MM.1S (cell line): ENCODE measurements at regions not wholly inside any gene's neighbourhood (a gene's known extent, or its start where the extent isn't known, plus 50 kb on each side); places are given as distances from the start of the nearest gene placed in this dataset.
"Not testable (repeated sequence)": the region's sequence is repeated elsewhere in the genome, so short reads cannot be mapped to it uniquely, and the experiment has no call there.

Experiments used
- DNase-seq: peaks from one replicate; pipeline ENCODE4 v3.0.0-alpha.2; 2015
- H2AFZ ChIP-seq: fragments of 300-600 bp; sonication (generic); 2 replicates; pipeline ENCODE4 v1.6.0; 2016; ENCODE audit warnings: antibody characterized with exemption, low read length
- H3F3A ChIP-seq: fragments of 300-600 bp; sonication (generic); 2 replicates; pipeline ENCODE4 v1.6.1; 2016; ENCODE audit warnings: mild to moderate bottlenecking, antibody characterized with exemption, low read length, moderate library complexity, mixed read lengths; ENCODE audit not compliant: insufficient read depth
- H3K27ac ChIP-seq: fragments of 300-600 bp; sonication (generic); 2 replicates; pipeline ENCODE4 v1.5.1; 2016; ENCODE audit warnings: mild to moderate bottlenecking, low read length
- H3K27me3 ChIP-seq: fragments of 300-600 bp; sonication (generic); replicated peaks from 2 replicates; pipeline ENCODE4 v1.6.0; 2016; ENCODE audit warnings: low read length; ENCODE audit not compliant: insufficient read depth
- H3K36me3 ChIP-seq: fragments of 300-600 bp; sonication (generic); replicated peaks from 2 replicates; pipeline ENCODE4 v1.6.1; 2016; ENCODE audit warnings: mild to moderate bottlenecking, low read length, mixed read lengths; ENCODE audit not compliant: insufficient read depth
- H3K4me1 ChIP-seq: fragments of 300-600 bp; sonication (generic); 2 replicates; pipeline ENCODE4 v1.6.1; 2016; ENCODE audit warnings: low read length, mixed read lengths
- H3K4me2 ChIP-seq: fragments of 300-600 bp; sonication (generic); 2 replicates; pipeline ENCODE4 v1.6.0; 2016; ENCODE audit warnings: low read depth, low read length
- H3K4me3 ChIP-seq: fragments of 300-600 bp; sonication (generic); 2 replicates; pipeline ENCODE4 v1.5.1; 2016; ENCODE audit warnings: low read length, mixed read lengths
- H3K79me2 ChIP-seq: fragments of 300-600 bp; sonication (generic); 2 replicates; pipeline ENCODE4 v1.6.1; 2016; ENCODE audit warnings: mixed run types, low read length, mixed read lengths
- H3K9ac ChIP-seq: fragments of 300-600 bp; sonication (generic); 2 replicates; pipeline ENCODE4 v1.6.1; 2016; ENCODE audit warnings: low read length, mixed read lengths
- H3K9me2 ChIP-seq: fragments of 300-600 bp; sonication (generic); replicated peaks from 2 replicates; pipeline ENCODE4 v1.6.1; 2016; ENCODE audit warnings: mild to moderate bottlenecking, low read length, mixed read lengths; ENCODE audit not compliant: insufficient read depth
- H3K9me3 ChIP-seq: fragments of 300-600 bp; sonication (generic); replicated peaks from 2 replicates; pipeline ENCODE4 v1.6.1; 2016; ENCODE audit warnings: mild to moderate bottlenecking, low read length, mixed read lengths; ENCODE audit not compliant: insufficient read depth
- H4K20me1 ChIP-seq: fragments of 300-600 bp; sonication (generic); 2 replicates; pipeline ENCODE4 v1.6.1; 2016; ENCODE audit warnings: mild to moderate bottlenecking, low read length, moderate library complexity, mixed read lengths; ENCODE audit not compliant: insufficient read depth

DNA sequence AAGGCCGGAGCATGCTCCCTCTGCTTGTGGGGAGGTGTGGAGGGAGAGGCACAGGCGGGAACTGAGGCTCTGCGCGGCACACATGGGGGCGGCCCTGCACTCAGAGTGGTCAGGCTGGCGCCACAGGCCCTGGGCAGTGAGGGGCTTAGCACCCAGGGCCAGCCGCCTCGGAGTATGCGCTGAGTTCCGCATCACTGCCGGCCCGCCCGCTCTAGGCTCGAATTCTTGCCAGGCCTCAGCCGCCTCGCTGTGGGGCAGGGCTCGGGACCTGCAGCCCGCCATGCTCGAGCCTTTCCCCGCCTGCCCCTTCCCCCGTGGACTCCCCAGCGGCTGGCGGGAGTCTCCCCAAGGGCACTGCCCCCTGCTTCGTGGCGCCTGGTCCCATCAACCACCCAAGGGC lies 905.9 kb downstream of the SPATA31A6 start:
- H3K27me3 ChIP-seq, H2AFZ ChIP-seq: not testable (repeated sequence)

DNA sequence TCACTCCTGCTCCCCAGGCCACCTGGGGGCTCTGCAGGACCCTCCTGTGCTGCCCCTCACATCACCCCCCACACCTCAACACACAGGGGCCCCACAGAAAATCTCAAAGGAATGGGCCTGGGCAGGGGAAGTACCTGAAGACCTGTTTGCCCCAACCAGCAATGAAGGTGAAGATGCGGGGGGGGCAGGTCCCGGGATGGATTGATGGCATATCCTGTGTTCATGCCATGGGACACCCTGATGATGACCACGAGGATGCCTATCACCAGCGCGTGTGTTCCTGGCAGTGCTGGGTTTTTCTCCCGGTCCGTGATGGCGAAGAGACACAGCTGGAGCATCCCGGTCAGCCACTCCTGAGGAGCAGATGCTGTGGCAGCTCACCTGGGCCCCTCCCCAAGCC lies 926.9 kb downstream of the SPATA31A6 start:
- H3K4me1 ChIP-seq, H2AFZ ChIP-seq, H3K9me2 ChIP-seq, H3K4me2 ChIP-seq, H3K9ac ChIP-seq, H3K27me3 ChIP-seq, H3K4me3 ChIP-seq, H3K36me3 ChIP-seq, H4K20me1 ChIP-seq, H3K9me3 ChIP-seq, H3F3A ChIP-seq, H3K79me2 ChIP-seq, DNase-seq, H3K27ac ChIP-seq: not testable (repeated sequence)

More for the DNA sequence above, 905.9 kb downstream of the SPATA31A6 start:
- not testable (repeated sequence) for H3F3A ChIP-seq, H3K4me3 ChIP-seq, H3K9me2 ChIP-seq, H4K20me1 ChIP-seq, H3K9ac ChIP-seq, H3K36me3 ChIP-seq, DNase-seq, H3K4me2 ChIP-seq, H3K9me3 ChIP-seq, H3K27ac ChIP-seq, H3K4me1 ChIP-seq, H3K79me2 ChIP-seq

DNA sequence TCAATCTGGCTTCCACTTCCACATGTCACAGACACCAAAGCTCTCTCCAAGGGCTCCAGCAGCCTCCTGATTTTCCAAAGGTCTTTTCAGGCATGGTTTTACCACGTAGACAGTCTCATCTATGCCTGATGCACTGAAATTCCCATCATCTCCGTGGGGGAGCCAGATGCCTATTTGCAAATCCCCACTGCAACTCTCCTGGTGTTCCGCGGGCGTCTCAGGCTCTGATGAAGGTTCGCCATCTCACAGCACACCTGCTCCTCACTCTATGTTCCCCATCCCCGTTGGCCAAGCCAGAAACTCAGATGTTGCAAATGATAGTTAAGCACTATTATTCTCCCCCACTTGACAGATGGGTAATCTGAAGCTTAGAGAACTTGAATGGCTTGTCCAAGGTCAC lies 929.4 kb downstream of the SPATA31A6 start:
- H3F3A ChIP-seq, H3K9ac ChIP-seq, H3K36me3 ChIP-seq, H3K9me3 ChIP-seq, H3K4me3 ChIP-seq, H3K9me2 ChIP-seq, H3K79me2 ChIP-seq, H3K4me2 ChIP-seq, DNase-seq, H4K20me1 ChIP-seq, H3K27me3 ChIP-seq, H2AFZ ChIP-seq, H3K4me1 ChIP-seq, H3K27ac ChIP-seq: not testable (repeated sequence)

DNA sequence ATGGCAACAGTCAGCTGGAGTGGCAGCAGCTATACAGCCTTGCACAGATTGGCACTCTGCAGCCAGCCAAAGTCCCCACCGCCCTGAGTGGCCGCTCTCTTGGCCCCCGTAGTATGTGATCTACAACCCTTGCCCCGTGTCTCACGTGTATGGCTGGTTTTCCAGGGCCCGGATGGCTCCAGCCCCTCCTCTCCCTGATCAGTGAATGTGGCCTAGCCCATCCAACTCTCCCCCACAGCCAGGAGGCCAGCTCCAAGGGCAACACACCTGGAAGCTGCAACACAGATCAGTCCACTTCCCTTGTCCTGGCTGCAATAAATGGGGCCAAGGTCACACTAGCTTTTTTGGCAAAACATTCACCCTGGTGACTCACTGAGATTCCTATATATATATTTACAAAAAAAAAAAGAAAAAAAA lies 932.4 kb downstream of the SPATA31A6 start:
- not testable (repeated sequence) for H3K9me3 ChIP-seq, H3K9ac ChIP-seq, H3K4me1 ChIP-seq, H3K4me2 ChIP-seq, H2AFZ ChIP-seq, H4K20me1 ChIP-seq, H3K27me3 ChIP-seq, DNase-seq, H3K79me2 ChIP-seq, H3K9me2 ChIP-seq, H3K27ac ChIP-seq, H3K4me3 ChIP-seq, H3K36me3 ChIP-seq, H3F3A ChIP-seq

DNA sequence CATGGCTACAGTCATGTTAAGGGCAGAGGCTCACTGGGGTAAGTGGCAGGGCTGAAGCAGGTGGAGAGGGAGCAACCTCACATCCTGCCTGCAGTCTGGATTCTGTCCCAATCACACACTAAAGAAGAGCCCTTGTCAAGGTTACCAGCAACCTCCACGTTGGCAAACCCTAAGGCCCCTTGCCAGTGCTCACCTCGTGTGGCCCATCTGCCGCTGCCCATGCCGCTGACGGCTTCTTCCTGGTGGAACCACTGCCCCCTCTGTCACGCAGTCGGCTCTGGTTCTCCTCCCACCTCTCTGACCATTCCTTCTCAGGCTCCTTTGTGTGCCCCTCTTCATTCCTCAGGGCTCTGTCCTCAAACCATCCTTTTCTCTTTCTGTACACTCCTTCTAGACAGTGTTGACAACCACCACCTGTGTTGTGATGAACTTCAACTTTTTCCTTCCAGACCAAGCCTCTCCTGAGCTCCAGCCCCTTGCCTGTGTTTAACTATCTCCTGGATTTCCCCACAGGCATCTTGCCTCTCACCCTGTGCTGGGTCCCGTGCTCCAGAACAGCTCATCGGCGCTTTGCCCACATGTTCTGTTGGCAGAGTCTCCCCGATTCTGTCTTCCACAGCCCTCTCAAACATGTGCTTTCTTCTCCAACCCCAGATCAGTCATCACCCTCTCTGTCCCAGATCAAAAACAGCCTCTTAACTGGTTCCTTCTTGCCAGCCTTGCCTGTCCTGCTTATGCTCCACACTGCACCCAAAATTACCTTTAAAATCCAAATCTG lies 934.8 kb downstream of the SPATA31A6 start:
- H2AFZ ChIP-seq, DNase-seq, H3K4me2 ChIP-seq, H3K4me1 ChIP-seq, H3K9ac ChIP-seq, H3K79me2 ChIP-seq, H3K36me3 ChIP-seq, H3K9me3 ChIP-seq, H3K9me2 ChIP-seq, H3K27me3 ChIP-seq, H3K4me3 ChIP-seq, H3F3A ChIP-seq, H3K27ac ChIP-seq, H4K20me1 ChIP-seq: not testable (repeated sequence)

DNA sequence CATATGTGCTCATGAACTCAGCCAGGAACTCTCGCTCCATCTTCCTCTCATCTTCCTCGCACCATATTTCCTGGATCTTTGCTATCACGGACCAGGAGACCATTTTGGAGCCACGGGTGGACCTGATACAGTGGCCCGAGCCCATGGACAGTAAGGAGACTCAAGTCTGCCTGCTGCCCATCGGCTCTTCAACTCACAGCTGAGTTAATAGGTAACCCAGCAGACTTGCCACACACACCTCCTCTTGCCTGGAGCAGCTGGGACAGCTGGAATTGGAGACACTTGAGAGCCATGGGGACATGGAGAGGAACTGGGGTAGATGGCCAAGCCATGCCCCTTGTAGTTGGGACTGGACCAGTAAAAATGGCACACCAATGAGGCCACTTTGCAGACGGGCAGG lies 936.1 kb downstream of the SPATA31A6 start:
- H3F3A ChIP-seq, H3K27me3 ChIP-seq, H3K9ac ChIP-seq, H2AFZ ChIP-seq, H3K9me3 ChIP-seq, H3K79me2 ChIP-seq, H4K20me1 ChIP-seq, DNase-seq, H3K4me3 ChIP-seq, H3K4me1 ChIP-seq, H3K36me3 ChIP-seq, H3K9me2 ChIP-seq, H3K27ac ChIP-seq, H3K4me2 ChIP-seq: not testable (repeated sequence)

DNA sequence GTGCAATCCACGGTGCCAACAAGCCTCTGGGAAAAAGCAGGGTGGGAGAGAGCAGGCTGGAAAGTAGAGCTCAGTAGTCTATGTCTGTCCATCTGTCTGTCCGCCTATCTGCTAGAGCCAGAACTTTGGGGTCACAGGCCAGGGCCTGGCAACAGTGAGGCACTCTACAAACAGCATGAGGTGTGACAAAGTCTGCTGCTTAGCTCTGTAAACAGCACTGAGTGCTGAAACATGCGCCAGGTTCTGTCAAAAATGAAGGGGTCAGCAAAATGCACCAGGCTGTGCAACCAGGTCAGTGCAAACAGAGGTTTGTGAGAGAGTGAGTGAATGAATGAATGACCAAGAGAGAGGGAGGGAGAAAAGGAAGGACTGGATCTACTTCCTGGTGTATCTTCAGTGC lies 936.5 kb downstream of the SPATA31A6 start:
- not testable (repeated sequence) for H3K9me2 ChIP-seq, H3K4me3 ChIP-seq, H3K27me3 ChIP-seq, H3K9me3 ChIP-seq, DNase-seq, H4K20me1 ChIP-seq, H3F3A ChIP-seq, H3K79me2 ChIP-seq, H3K27ac ChIP-seq, H2AFZ ChIP-seq, H3K9ac ChIP-seq, H3K4me1 ChIP-seq, H3K4me2 ChIP-seq, H3K36me3 ChIP-seq

DNA sequence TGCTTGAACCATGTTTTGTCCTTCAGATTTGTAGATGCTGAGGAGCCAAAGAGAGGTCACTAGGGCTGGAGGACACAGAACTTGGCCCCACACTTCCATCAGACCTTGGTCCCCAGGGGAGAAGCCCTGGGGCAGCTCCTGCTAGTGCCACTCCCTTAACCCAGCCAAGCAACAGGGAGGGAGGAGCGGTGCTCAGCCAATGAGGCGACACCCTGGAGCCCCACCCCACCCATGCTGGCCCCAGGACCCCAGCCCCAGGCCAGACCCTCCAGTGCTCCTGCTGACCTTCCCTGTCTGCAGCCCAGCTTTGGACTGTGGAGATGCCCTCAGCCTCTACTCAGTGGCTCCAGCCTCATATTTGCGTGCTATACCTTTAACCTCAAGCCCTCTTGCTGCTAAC lies 942.4 kb downstream of the SPATA31A6 start:
- not testable (repeated sequence) for H3K9me3 ChIP-seq, H3F3A ChIP-seq, H3K4me3 ChIP-seq, H3K27me3 ChIP-seq, H3K36me3 ChIP-seq, H3K4me1 ChIP-seq, DNase-seq, H3K9me2 ChIP-seq, H2AFZ ChIP-seq, H3K27ac ChIP-seq, H3K4me2 ChIP-seq, H4K20me1 ChIP-seq, H3K79me2 ChIP-seq, H3K9ac ChIP-seq
